ENCODE measurements at regions not wholly inside any gene's neighbourhood (a gene's known extent, or its start where the extent isn't known, plus 50 kb on each side); places are given as distances from the start of the nearest gene placed in this dataset.

- 79 to 89% methylated on average over 4 of the region's 4 CpGs for WGBS, 2 donors
- intact Hi-C loops (cut with DNase I; ENCODE audit: low total_unique reads) = no loop called here
- no peak for DNase-seq (ENCODE audit: low spot score in 2 of 2)
- TF ChIP-seq CTCF (IDR thresholded peaks at IDR 0.05) (no peak), POLR2A (IDR thresholded peaks at IDR 0.05) (no peak)
- no peak overlapping the region for H3K4me3 ChIP-seq (ENCODE audit: low read depth, poor library complexity, severe bottlenecking)
These were observed 364.2 kb downstream of the SLITRK2 start for GRCh38 chrX:146181858-146182257.

- WGBS, 2 donors = 62 to 88% methylated on average over 3 to 5 of the region's 5 CpGs
- intact Hi-C loops (cut with DNase I; ENCODE audit: low total_unique reads) = no loop called here
- no peak for TF ChIP-seq POLR2A (IDR thresholded peaks at IDR 0.05)
- TF ChIP-seq CTCF (IDR thresholded peaks at IDR 0.05) = no peak
- no peak overlapping the region for H3K4me3 ChIP-seq (ENCODE audit: low read depth, poor library complexity, severe bottlenecking)
- DNase-seq (ENCODE audit: low spot score in 2 of 2) = no peak
These were observed 368.9 kb downstream of the SLITRK2 start for GRCh38 chrX:146186540-146186939.

GRCh38 chrX:146189371-146189770 is 371.7 kb downstream of the SLITRK2 start:
- 9 to 16% methylated on average over 3 of the region's 3 CpGs for WGBS, 2 donors
- no peak overlapping the region for H3K4me3 ChIP-seq (ENCODE audit: low read depth, poor library complexity, severe bottlenecking)
- intact Hi-C loops (cut with DNase I; ENCODE audit: low total_unique reads) = no loop called here
- TF ChIP-seq POLR2A (IDR thresholded peaks at IDR 0.05) (no peak), CTCF (IDR thresholded peaks at IDR 0.05) (no peak)
- DNase-seq (ENCODE audit: low spot score in 2 of 2) = no peak

GRCh38 chrX:146208821-146209220 is 391.2 kb downstream of the SLITRK2 start:
- WGBS, 2 donors = 43 to 44% methylated on average over 4 of the region's 4 CpGs
- intact Hi-C loops (cut with DNase I; ENCODE audit: low total_unique reads) = no loop called here
- no peak overlapping the region for H3K4me3 ChIP-seq (ENCODE audit: low read depth, poor library complexity, severe bottlenecking)
- no peak for DNase-seq (ENCODE audit: low spot score in 2 of 2)
- TF ChIP-seq CTCF (IDR thresholded peaks at IDR 0.05) (no peak), POLR2A (IDR thresholded peaks at IDR 0.05) (no peak)

- H3K4me3 ChIP-seq (ENCODE audit: low read depth, poor library complexity, severe bottlenecking) = no peak overlapping the region
- no peak for TF ChIP-seq CTCF (IDR thresholded peaks at IDR 0.05)
- no peak for TF ChIP-seq POLR2A (IDR thresholded peaks at IDR 0.05)
- no peak for DNase-seq (ENCODE audit: low spot score in 2 of 2)
- intact Hi-C loops (cut with DNase I; ENCODE audit: low total_unique reads) = no loop called here
- 50 to 92% methylated on average over 1 of the region's 1 CpG for WGBS, 2 donors
These were observed 406.8 kb downstream of the SLITRK2 start for GRCh38 chrX:146224442-146224841.

GRCh38 chrX:146238173-146238572 is 420.5 kb downstream of the SLITRK2 start:
- intact Hi-C loops (cut with DNase I; ENCODE audit: low total_unique reads) = no loop called here
- H3K4me3 ChIP-seq (ENCODE audit: low read depth, poor library complexity, severe bottlenecking) = no peak overlapping the region
- WGBS, 2 donors = 88 to 92% methylated on average over 2 of the region's 2 CpGs
- no peak for DNase-seq (ENCODE audit: low spot score in 2 of 2)
- no peak for TF ChIP-seq CTCF (IDR thresholded peaks at IDR 0.05)
- no peak for TF ChIP-seq POLR2A (IDR thresholded peaks at IDR 0.05)
